B cell (primary cell): ENCODE measurements at regions not wholly inside any gene's neighbourhood (a gene's known extent, or its start where the extent isn't known, plus 50 kb on each side); places are given as distances from the start of the nearest gene placed in this dataset.

Source experiments
- CTCF ChIP-seq: fragments of 200-600 bp; IDR thresholded peaks from one replicate; pipeline ENCODE4 v1.8.0; 2022; ENCODE audit warnings: antibody characterized with exemption, mild to moderate bottlenecking
- EZH2 ChIP-seq: IDR thresholded peaks from 2 replicates; pipeline ENCODE4 v1.6.1; 2012; ENCODE audit warnings: borderline replicate concordance, low read depth, mild to moderate bottlenecking, moderate library complexity, low read length; ENCODE audit not compliant: insufficient read depth, poor library complexity, severe bottlenecking

- no peak for TF ChIP-seq CTCF
- no peak for TF ChIP-seq EZH2
Measured at GRCh38 chr3:73710340-73710739, 85.6 kb upstream of the PDZRN3 start.
